Eye (tissue), 1 donor: ENCODE measurements at regions not wholly inside any gene's neighbourhood (a gene's known extent, or its start where the extent isn't known, plus 50 kb on each side); places are given as distances from the start of the nearest gene placed in this dataset.

Experiments
- DNase-seq: peaks from one replicate; pipeline ENCODE4 v3.0.0-alpha.2; 2015

- DNase-seq, result no peak
Measured at GRCh38 chr4:81577392-81577791, 105.7 kb upstream of the RASGEF1B start.

DNA sequence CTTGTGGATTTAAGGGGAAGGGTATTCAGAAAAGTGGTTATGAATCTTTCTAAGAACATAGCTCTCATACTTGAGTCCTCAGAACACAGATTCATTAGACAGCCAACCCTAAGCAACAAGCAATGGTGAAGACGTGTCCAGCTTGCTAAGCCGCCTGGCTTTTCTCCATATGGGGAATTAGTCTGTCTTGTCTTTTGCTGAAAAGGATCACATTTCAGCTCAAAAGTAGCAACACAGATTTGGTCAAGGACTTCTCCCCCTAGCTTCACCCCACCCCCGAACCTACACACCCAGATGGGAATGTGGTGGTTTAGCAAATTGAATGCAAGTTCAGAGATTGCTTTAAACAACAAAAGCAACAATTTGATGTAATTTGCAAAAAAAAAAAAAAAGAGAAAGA lies 103.3 kb upstream of the RASGEF1B start:
- DNase-seq, result no peak

DNA sequence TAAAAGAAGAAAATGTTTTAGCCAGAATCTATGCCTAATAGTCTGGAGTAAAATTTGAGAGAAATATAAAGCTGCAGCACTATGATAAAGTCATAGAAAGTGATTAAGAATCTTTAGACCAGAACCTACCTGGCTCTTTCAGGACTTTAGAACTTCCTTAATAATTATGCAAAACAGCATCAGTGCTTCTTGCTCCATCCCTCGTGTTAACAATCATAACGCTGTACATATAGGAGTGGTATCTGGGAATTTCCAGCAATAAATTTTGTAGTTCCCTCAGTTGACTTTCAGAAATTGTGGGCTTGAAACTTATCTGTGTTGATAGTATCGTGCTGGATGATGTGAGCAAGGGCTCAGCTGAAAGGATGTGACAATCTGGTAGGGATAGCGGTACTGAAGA lies 102.1 kb upstream of the RASGEF1B start:
- DNase-seq, result no peak

GRCh38 chr4:81572402-81572801 lies 100.7 kb upstream of the RASGEF1B start:
- DNase-seq, result no peak

- no peak for DNase-seq
Measured at GRCh38 chr4:81571105-81571504, 99.4 kb upstream of the RASGEF1B start.

DNA sequence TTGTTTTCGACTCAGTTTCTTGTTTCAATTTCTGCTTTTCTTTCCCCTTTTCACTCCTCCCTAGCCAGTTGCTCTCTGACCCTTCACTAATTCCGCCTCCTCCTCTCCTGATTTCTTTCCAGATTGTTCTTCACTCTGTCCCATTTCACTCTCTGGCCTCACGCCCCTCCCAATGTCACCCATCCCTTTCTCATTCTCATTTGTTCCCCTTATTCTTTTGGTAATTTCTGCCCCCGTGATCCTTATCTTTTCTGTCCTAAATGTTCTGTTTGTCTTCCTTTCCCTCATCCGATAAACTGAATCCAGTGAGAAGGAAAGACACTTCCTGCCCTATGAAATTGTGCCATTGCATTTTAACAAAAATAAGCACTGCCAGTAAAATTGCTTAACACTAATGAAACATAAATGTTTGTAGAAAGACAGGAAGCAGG lies 94.5 kb upstream of the RASGEF1B start:
- no peak for DNase-seq

GRCh38 chr4:81565142-81565870 lies 93.6 kb upstream of the RASGEF1B start:
- peak; percentile 28 for DNase-seq

DNA sequence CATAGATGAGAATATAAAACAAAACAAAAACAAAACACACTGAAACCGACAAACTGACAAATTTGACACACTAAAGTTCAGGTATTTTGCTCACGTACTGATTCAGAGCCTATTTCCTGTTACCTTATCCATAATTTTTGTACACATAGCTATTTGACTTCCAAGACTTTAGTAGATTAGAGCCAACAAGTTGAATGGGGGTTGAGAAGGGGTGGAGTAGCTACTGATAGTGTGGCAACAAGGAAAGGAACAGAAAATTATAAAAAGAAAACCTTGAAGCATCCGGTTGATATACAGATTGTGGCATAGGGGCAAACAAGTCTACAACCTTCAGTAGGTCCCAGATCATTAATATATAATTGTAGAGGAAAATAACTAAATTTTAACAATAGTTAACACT lies 92.3 kb upstream of the RASGEF1B start:
- no peak for DNase-seq

GRCh38 chr4:81562093-81562492 lies 90.4 kb upstream of the RASGEF1B start:
- DNase-seq, result no peak

GRCh38 chr4:81557306-81557705 lies 85.6 kb upstream of the RASGEF1B start:
- DNase-seq, result no peak

GRCh38 chr4:81555489-81555888 lies 83.8 kb upstream of the RASGEF1B start:
- DNase-seq, result no peak

DNA sequence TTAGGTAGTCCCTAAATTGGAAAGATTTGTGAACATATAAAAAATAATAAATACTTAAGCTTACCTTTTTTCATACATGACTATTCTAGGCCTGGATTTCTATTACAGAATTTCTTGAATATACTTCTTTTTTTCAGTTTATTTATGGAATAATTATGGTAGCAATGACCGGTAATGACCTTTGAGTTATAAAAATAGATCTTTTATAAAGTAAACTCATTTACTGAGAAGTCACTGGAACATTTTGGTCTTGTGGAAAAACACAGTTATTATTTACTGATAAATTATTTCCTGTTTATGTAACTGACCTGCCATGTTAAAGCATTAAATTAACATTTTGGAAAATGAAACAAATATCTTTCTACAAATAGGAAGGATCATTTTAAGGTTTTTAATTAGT lies 80.4 kb upstream of the RASGEF1B start:
- no peak for DNase-seq

- DNase-seq, result no peak
Measured at GRCh38 chr4:81550388-81550859, 78.7 kb upstream of the RASGEF1B start.

- DNase-seq, result no peak
Measured at GRCh38 chr4:81549984-81550383, 78.3 kb upstream of the RASGEF1B start.

GRCh38 chr4:81546777-81547176 lies 75.1 kb upstream of the RASGEF1B start:
- no peak for DNase-seq

GRCh38 chr4:81541161-81541945 lies 69.6 kb upstream of the RASGEF1B start:
- DNase-seq, result no peak

- DNase-seq, result no peak
Measured at GRCh38 chr4:81538716-81539427, 67.2 kb upstream of the RASGEF1B start.

DNA sequence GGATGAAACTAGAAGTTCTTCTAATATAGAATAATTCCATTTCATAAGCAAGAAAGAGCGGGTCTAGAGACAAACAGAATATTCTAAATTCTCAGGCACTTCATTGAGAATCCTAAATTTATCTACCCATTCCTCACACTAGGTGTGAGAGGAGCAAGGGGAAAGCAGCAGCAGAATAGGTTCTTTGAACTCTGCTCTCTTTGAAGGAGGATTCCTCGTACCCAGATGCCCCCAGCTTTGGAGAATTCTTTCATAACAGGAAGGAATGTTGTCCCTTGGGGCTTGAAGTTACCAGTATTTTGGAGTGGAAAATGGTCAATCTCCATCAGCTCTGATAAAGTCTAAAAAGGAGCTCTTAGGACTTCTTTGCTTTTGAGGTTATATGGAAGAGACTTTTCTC lies 59.7 kb upstream of the RASGEF1B start:
- DNase-seq, result no peak

- DNase-seq, result no peak
Measured at GRCh38 chr4:81528979-81529378, 57.3 kb upstream of the RASGEF1B start.

DNA sequence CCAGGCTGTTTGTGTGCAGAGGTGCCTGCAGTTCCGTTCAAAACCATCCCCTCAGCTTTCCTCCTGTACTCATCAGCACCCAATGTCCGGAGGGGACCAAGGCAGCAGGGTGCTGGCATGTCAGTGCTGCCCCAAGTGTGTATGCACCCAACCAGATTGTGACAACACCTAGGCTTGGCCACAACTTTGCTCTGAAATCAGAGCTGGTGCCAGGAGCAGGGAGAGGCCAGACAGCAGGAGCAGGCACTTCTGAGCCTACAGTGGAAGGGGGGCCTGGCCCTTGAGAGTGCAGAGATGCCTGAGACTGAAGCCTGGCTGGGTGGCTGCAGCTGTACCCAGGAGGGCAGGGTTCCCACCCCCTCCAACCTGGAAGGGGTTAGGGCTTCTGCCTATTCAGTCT lies 56.5 kb upstream of the RASGEF1B start:
- no peak for DNase-seq

GRCh38 chr4:81527709-81528108 lies 56.0 kb upstream of the RASGEF1B start:
- no peak for DNase-seq

DNA sequence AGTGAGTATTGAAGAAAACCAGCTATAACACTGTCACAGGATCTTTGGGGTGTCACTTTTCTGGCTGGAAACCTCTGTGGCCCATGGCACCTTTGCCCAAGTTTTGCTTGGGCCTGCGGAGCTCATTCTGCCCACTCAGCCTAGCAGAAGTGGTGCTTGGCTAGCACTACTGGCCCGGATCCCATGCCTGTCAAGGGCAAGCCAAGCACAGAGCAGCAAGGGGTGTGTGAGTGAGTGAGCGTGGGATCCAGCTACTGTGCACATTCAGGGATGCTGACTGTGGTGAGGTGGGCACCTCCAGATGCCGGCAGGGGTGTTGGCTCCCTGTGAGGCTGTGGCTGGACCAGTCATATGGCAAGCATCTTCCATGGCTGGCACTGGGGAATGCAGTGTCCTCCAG lies 55.4 kb upstream of the RASGEF1B start:
- no peak for DNase-seq

DNA sequence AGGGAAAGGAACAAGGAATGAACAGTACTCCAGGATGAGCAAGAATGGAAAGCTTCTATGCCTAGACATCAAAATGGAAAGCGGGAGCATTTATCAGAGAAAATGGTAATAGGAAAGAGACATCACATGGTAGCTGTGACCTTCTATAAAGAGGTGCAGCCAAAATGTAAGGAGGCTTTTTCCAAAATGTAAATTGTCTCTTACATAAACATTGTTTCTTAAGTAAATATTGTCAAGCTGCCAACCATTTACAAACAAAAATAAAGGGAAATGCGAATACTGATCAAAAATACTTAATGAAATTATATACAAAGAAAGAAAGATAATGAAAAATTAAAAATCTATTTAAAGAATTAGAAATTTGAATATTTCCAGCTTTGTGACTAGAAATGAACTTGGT lies 55.0 kb upstream of the RASGEF1B start:
- DNase-seq, result no peak
